ENCODE measurements at regions not wholly inside any gene's neighbourhood (a gene's known extent, or its start where the extent isn't known, plus 50 kb on each side); places are given as distances from the start of the nearest gene placed in this dataset.

GRCh38 chr11:119509969-119510401 is 87.0 kb upstream of the THY1 start:
- 40% methylated on average over 1 of the region's 5 CpGs for whole genome bisulfite sequencing (ENCODE audit: insufficient coverage)
- H3K9me3 Mint-ChIP-seq: peaks cover 5 to 9% (median 6%) of the 10 kb centered on the region in 7 donors
- Histone ChIP-seq H2AFZ (ENCODE audit: insufficient read depth, low read depth, low read length, poor library complexity, severe bottlenecking) (no peak overlapping the region), H4K20me1 (ENCODE audit: insufficient read depth, low read length) (no peaks in the 10 kb centered on the region), H3K9me3 (replicated peaks in 1 of 2; ENCODE audit: control insufficient read depth in 1 of 2, insufficient read depth in 1 of 2, low read length in 2 of 2) (no peaks in the 10 kb centered on the region), H3K4me1 (ENCODE audit: control insufficient read depth in 1 of 2, insufficient read depth in 2 of 2, low read length in 2 of 2) (peaks cover 37 to 42% of the 10 kb centered on the region in 2 donors), H3K79me2 (ENCODE audit: insufficient read depth, low read length) (no peaks in the 10 kb centered on the region), H3K36me3 (replicated peaks in 1 of 2; ENCODE audit: control insufficient read depth in 1 of 2, insufficient read depth in 2 of 2, low read length in 2 of 2) (no peaks in the 10 kb centered on the region), H3K4me3 (replicated peaks in 1 of 3; ENCODE audit: low read depth in 2 of 3, low read length in 3 of 3) (peak overlapping the region in 1 of 3 experiments; percentile 11), H3K27ac (ENCODE audit: low read depth in 1 of 2, low read length in 2 of 2) (peak overlapping the region; percentile 44 to 89), H3K27me3 (ENCODE audit: control insufficient read depth in 2 of 2, insufficient read depth in 2 of 2, low read length in 2 of 2) (no peaks in the 10 kb centered on the region), H3K9ac (ENCODE audit: insufficient read depth, low read length, poor library complexity, severe bottlenecking) (peak overlapping the region; percentile 19), H3K4me2 (replicated peaks; ENCODE audit: extremely low read depth, low read length, poor library complexity, severe bottlenecking) (peak overlapping the region; percentile 30)
- H3K27me3 Mint-ChIP-seq (ENCODE audit: low read depth in 3 of 3): peaks cover 3 to 19% (median 10%) of the 10 kb centered on the region in 3 donors
- peaks cover 45% of the 10 kb centered on the region for H3K4me1 Mint-ChIP-seq
- peak overlapping the region in 1 of 2 donors; percentile 31 for H3K4me3 Mint-ChIP-seq
- peak; percentile 93 to 99 (median 95) for DNase-seq
- H3K36me3 Mint-ChIP-seq: peaks cover 0 to 3% of the 10 kb centered on the region in 2 donors
- H3K27ac Mint-ChIP-seq: peak overlapping the region; percentile 92 to 98 (median 94)
- intact Hi-C loops (cut with micrococcal nuclease): no loop called here
- TF ChIP-seq, protein P1, sequence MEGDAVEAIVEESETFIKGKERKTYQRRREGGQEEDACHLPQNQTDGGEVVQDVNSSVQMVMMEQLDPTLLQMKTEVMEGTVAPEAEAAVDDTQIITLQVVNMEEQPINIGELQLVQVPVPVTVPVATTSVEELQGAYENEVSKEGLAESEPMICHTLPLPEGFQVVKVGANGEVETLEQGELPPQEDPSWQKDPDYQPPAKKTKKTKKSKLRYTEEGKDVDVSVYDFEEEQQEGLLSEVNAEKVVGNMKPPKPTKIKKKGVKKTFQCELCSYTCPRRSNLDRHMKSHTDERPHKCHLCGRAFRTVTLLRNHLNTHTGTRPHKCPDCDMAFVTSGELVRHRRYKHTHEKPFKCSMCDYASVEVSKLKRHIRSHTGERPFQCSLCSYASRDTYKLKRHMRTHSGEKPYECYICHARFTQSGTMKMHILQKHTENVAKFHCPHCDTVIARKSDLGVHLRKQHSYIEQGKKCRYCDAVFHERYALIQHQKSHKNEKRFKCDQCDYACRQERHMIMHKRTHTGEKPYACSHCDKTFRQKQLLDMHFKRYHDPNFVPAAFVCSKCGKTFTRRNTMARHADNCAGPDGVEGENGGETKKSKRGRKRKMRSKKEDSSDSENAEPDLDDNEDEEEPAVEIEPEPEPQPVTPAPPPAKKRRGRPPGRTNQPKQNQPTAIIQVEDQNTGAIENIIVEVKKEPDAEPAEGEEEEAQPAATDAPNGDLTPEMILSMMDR (IDR thresholded peaks at IDR 0.05): no peak

- Histone ChIP-seq H4K20me1 (ENCODE audit: insufficient read depth, low read length) (no peaks in the 10 kb centered on the region), H3K79me2 (ENCODE audit: insufficient read depth, low read length) (no peaks in the 10 kb centered on the region), H3K9ac (ENCODE audit: insufficient read depth, low read length, poor library complexity, severe bottlenecking) (peak overlapping the region; percentile 19), H2AFZ (ENCODE audit: insufficient read depth, low read depth, low read length, poor library complexity, severe bottlenecking) (no peak overlapping the region), H3K9me3 (replicated peaks in 1 of 2; ENCODE audit: control insufficient read depth in 1 of 2, insufficient read depth in 1 of 2, low read length in 2 of 2) (no peaks in the 10 kb centered on the region), H3K27ac (ENCODE audit: low read depth in 1 of 2, low read length in 2 of 2) (peak overlapping the region; percentile 44 to 89), H3K4me1 (ENCODE audit: control insufficient read depth in 1 of 2, insufficient read depth in 2 of 2, low read length in 2 of 2) (peaks cover 43 to 48% of the 10 kb centered on the region in 2 donors), H3K36me3 (replicated peaks in 1 of 2; ENCODE audit: control insufficient read depth in 1 of 2, insufficient read depth in 2 of 2, low read length in 2 of 2) (no peaks in the 10 kb centered on the region), H3K4me2 (replicated peaks; ENCODE audit: extremely low read depth, low read length, poor library complexity, severe bottlenecking) (peak overlapping the region; percentile 30), H3K4me3 (replicated peaks in 1 of 3; ENCODE audit: low read depth in 2 of 3, low read length in 3 of 3) (no peak overlapping the region), H3K27me3 (ENCODE audit: control insufficient read depth in 2 of 2, insufficient read depth in 2 of 2, low read length in 2 of 2) (no peaks in the 10 kb centered on the region)
- Mint-ChIP-seq H3K27ac (peak overlapping the region; percentile 92 to 98 (median 94)), H3K4me3 (no peak overlapping the region), H3K27me3 (ENCODE audit: low read depth in 3 of 3) (peaks cover 3 to 17% (median 10%) of the 10 kb centered on the region in 3 donors), H3K36me3 (peaks cover 0 to 3% of the 10 kb centered on the region in 2 donors), H3K4me1 (peaks cover 51% of the 10 kb centered on the region), H3K9me3 (peaks cover 5 to 9% (median 6%) of the 10 kb centered on the region in 7 donors)
- TF ChIP-seq, protein P1 (IDR thresholded peaks at IDR 0.05): no peak
- DNase-seq: peak; percentile 55 to 89 (median 66)
- WGBS (ENCODE audit: insufficient coverage): 66% methylated on average over 3 of the region's 4 CpGs
- intact Hi-C loops (cut with micrococcal nuclease): no loop called here
Measured at GRCh38 chr11:119509282-119509841, 86.4 kb upstream of the THY1 start.
